ENCODE measurements at regions not wholly inside any gene's neighbourhood (a gene's known extent, or its start where the extent isn't known, plus 50 kb on each side); places are given as distances from the start of the nearest gene placed in this dataset.

DNA sequence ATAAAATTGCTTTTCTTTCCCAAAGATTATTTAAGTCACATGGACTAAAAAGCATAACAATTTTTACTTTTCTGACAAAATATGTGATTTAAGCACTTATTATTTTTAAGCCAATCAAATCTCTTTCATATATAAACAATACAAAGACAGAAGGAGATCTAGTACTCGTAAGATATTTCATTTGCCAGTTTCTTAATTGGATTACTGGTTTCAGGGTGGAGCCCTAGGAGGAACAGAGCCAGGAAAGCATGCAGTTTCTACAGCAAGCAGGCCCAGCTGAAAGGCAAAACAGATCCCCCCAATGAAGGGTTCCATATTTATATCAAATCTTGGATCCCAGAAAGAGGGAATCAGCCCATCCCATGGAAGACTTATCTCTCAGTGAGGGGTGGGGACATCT, 177.0 kb downstream of the KIF18A start:
- no peak for FAIRE-seq
- Histone ChIP-seq H3K36me3 (no peaks in the 10 kb centered on the region), H3K4me1 (peaks cover 0 to 2% (median 0%) of the 10 kb centered on the region in 3 donors), H3K4me3 (no peak overlapping the region), H3K27me3 (no peaks in the 10 kb centered on the region), H3K27ac (no peak overlapping the region), H3K9me3 (no peaks in the 10 kb centered on the region)
- WGBS, 2 donors: 69 to 92% methylated on average over 1 of the region's 1 CpG
- no peak for DNase-seq
- intact Hi-C loops (cut with DNase I): no loop called here
- TF ChIP-seq, protein P1, sequence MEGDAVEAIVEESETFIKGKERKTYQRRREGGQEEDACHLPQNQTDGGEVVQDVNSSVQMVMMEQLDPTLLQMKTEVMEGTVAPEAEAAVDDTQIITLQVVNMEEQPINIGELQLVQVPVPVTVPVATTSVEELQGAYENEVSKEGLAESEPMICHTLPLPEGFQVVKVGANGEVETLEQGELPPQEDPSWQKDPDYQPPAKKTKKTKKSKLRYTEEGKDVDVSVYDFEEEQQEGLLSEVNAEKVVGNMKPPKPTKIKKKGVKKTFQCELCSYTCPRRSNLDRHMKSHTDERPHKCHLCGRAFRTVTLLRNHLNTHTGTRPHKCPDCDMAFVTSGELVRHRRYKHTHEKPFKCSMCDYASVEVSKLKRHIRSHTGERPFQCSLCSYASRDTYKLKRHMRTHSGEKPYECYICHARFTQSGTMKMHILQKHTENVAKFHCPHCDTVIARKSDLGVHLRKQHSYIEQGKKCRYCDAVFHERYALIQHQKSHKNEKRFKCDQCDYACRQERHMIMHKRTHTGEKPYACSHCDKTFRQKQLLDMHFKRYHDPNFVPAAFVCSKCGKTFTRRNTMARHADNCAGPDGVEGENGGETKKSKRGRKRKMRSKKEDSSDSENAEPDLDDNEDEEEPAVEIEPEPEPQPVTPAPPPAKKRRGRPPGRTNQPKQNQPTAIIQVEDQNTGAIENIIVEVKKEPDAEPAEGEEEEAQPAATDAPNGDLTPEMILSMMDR (IDR thresholded peaks at IDR 0.05): no peak
- no peak for ATAC-seq

- FAIRE-seq (no peak), DNase-seq (no peak), ATAC-seq (no peak)
- Histone ChIP-seq H3K9me3 (no peaks in the 10 kb centered on the region), H3K4me3 (no peak overlapping the region), H3K36me3 (no peaks in the 10 kb centered on the region), H3K27ac (no peak overlapping the region), H3K27me3 (no peaks in the 10 kb centered on the region), H3K4me1 (peaks cover 0 to 2% (median 0%) of the 10 kb centered on the region in 3 donors)
- TF ChIP-seq, protein P1 (IDR thresholded peaks at IDR 0.05): no peak
- intact Hi-C loops (cut with DNase I): no loop called here
- WGBS, 2 donors: 79 to 83% methylated on average over 1 of the region's 1 CpG
Observed at GRCh38 chr11:27928809-27929208, 179.1 kb downstream of the KIF18A start.

GRCh38 chr11:27926981-27927481, 180.9 kb downstream of the KIF18A start:
- Histone ChIP-seq H3K4me1 (peaks cover 0 to 2% (median 0%) of the 10 kb centered on the region in 3 donors), H3K36me3 (no peaks in the 10 kb centered on the region), H3K4me3 (no peak overlapping the region), H3K27me3 (no peaks in the 10 kb centered on the region), H3K9me3 (no peaks in the 10 kb centered on the region), H3K27ac (no peak overlapping the region)
- intact Hi-C loops (cut with DNase I): no loop called here
- TF ChIP-seq, protein P1 (IDR thresholded peaks at IDR 0.05): no peak
- FAIRE-seq (no peak), ATAC-seq (no peak), DNase-seq (no peak)
- 78% methylated on average over 4 of the region's 4 CpGs for WGBS, 2 donors

DNA sequence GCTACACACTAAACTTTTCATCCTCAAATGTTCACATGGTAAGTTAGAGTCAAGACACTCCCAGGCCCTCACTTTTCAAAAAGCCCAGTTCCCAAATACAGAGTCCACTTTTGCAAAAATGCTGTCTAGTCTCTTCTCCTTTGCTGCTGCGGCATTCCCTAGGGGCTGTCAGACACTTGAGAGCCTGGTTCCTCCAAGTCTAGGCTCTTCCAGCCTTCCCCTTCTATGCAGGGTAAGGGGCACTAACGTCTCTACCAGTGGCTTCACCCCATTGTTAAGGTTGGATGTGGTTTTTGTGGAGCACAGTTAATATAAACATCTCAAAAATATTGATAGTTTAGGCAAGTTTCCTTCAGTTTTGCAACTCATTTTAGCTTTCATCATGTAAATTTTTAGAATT, 181.5 kb downstream of the KIF18A start:
- no peaks in the 10 kb centered on the region for H3K27me3 ChIP-seq
- intact Hi-C loops (cut with DNase I): no loop called here
- FAIRE-seq: no peak

GRCh38 chr11:27921472-27921871, 186.5 kb downstream of the KIF18A start:
- FAIRE-seq (no peak), ATAC-seq (no peak), DNase-seq (no peak)
- no peaks in the 10 kb centered on the region for H3K36me3 ChIP-seq
- no peaks in the 10 kb centered on the region for H3K27me3 ChIP-seq
- H3K4me3 ChIP-seq: no peak overlapping the region
- no peaks in the 10 kb centered on the region for H3K9me3 ChIP-seq
- H3K27ac ChIP-seq: no peak overlapping the region
- H3K4me1 ChIP-seq: no peaks in the 10 kb centered on the region
- TF ChIP-seq, protein P1 (IDR thresholded peaks at IDR 0.05): no peak
- intact Hi-C loops (cut with DNase I): no loop called here

More for the DNA sequence above, 181.5 kb downstream of the KIF18A start:
- H3K9me3 ChIP-seq: no peaks in the 10 kb centered on the region
- ATAC-seq (no peak), DNase-seq (no peak)
- WGBS, 2 donors: 77 to 81% methylated on average over 2 of the region's 2 CpGs
- H3K27ac ChIP-seq: no peak overlapping the region
- H3K4me3 ChIP-seq: no peak overlapping the region
- peaks cover 0 to 2% (median 0%) of the 10 kb centered on the region in 3 donors for H3K4me1 ChIP-seq
- TF ChIP-seq, protein P1 (IDR thresholded peaks at IDR 0.05): no peak
- H3K36me3 ChIP-seq: no peaks in the 10 kb centered on the region
